Lower leg skin (tissue), 3 donors: ENCODE measurements at regions not wholly inside any gene's neighbourhood (a gene's known extent, or its start where the extent isn't known, plus 50 kb on each side); places are given as distances from the start of the nearest gene placed in this dataset.

Experiments
- POLR2A ChIP-seq, 2 donors: fragments of 450-650 bp; IDR thresholded peaks; one replicate each; pipeline ENCODE4 v1.6.1; 2016 to 2017; ENCODE audit warnings: antibody characterized with exemption in 2 of 2, mild to moderate bottlenecking in 1 of 2, moderate library complexity in 1 of 2
- TF ChIP-seq, protein P1 (sequence below), 3 donors: fragments of 450-650 bp; IDR thresholded peaks; one replicate each; pipeline ENCODE4 v1.5.1; 2016; ENCODE audit warnings: antibody characterized with exemption in 3 of 3, mild to moderate bottlenecking in 3 of 3, moderate library complexity in 2 of 3

DNA sequence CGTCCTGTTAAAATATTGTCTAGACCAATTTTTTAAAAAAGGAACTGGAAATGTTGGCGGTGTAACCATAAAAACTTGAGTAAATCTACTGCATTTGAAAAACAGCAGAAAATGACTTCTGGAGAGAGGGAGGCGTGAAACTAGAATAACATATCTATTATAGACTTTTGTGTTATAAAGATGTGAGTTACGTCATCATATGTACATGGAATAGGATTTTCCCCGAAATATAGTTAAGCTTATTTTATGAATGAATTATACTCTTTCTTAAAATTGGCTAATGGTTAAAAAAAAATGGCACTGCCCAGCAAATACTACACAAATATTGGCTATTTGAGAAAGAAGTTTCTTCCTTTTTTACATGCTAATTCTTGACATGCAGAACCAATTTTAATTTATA is 147.1 kb upstream of the TEX13C start:
- TF ChIP-seq, protein P1, sequence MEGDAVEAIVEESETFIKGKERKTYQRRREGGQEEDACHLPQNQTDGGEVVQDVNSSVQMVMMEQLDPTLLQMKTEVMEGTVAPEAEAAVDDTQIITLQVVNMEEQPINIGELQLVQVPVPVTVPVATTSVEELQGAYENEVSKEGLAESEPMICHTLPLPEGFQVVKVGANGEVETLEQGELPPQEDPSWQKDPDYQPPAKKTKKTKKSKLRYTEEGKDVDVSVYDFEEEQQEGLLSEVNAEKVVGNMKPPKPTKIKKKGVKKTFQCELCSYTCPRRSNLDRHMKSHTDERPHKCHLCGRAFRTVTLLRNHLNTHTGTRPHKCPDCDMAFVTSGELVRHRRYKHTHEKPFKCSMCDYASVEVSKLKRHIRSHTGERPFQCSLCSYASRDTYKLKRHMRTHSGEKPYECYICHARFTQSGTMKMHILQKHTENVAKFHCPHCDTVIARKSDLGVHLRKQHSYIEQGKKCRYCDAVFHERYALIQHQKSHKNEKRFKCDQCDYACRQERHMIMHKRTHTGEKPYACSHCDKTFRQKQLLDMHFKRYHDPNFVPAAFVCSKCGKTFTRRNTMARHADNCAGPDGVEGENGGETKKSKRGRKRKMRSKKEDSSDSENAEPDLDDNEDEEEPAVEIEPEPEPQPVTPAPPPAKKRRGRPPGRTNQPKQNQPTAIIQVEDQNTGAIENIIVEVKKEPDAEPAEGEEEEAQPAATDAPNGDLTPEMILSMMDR (IDR thresholded peaks at IDR 0.05) = no peak
- TF ChIP-seq POLR2A (IDR thresholded peaks at IDR 0.05) = no peak
